GM19328 (cell line): ENCODE measurements at regions not wholly inside any gene's neighbourhood (a gene's known extent, or its start where the extent isn't known, plus 50 kb on each side); places are given as distances from the start of the nearest gene placed in this dataset.
"Not testable (repeated sequence)": the region's sequence is repeated elsewhere in the genome, so short reads cannot be mapped to it uniquely, and the experiment has no call there.

Experiments used
- ATAC-seq: cut with Tn5 transposase; IDR thresholded peaks from one replicate; pipeline ENCODE4 v1.9.1; 2021; ENCODE audit warnings: mild to moderate bottlenecking, moderate library complexity; ENCODE audit not compliant: unreplicated experiment

DNA sequence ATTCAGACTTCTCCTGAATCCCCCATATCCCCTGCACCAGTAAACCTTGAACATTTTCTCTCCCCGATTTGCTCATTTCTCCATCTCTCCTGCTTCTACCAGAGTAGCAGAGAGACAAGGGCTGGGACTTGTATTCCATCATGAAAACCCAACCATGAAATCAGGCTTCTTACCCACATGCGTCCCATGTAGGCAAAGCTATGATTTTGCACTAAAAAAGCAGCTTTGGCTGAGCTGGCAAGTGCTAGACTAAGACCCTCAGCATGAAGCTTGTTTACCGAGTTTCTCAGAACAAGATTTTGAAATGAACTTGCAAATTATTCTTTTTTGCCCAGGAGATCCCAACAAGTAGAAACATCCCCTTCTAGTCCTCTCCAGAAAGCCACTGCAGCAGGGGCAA lies 80.3 kb upstream of the RFLNA start:
- no peak for ATAC-seq

DNA sequence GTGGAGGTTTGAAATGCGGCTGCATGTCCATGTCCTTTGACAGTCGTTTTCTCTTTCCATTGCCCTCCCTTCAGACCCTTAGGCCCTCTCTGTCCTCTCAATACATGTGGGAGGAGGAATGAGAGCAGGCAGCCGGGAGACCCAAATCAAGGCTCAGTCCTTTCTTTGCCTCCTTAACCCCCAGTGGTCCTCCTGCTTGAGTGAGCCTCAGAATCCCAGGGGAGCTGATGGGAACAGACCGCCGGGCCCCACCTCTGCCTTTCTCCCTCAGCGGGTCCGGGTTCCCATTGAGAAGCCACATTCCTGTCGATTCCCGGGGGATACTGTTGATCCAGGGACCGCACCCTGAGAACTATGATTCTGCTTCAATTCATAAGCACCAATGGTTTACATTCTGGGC lies 77.9 kb upstream of the RFLNA start:
- ATAC-seq, result no peak

DNA sequence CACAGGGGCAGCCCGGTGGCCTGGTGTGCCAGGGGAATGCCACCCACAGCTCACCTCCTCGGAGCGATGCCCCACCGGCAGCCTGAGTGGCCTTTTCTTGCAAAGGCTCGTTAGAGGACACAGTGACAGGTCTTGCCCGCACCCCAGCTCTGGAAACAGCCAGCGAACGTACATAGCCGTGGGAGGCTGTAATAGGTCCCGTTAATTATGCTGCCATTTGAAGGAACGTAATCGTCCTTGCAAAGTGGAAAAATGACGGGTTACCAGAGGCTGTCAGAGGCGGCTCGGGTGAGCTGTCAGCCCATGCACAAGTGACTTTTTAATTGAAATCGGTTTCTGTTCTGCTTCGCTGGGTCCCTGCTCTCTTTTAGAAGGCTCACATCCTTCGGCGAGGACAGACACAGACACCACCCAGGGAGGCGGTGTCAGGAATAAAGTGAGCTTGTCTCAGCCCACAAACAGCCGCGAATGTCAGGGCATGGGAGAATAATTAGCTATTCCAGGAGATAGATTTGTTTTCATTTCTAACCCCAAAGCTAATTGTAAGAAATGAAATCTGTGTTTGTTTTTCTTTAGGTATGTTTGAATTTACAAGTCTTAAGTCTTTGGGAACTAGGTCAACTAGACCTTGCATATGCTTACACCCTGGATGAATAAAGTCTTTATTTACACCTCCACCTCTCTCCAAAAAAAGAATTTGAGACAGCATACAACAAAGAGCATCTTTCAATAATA lies 77.2 kb upstream of the RFLNA start:
- no peak for ATAC-seq

DNA sequence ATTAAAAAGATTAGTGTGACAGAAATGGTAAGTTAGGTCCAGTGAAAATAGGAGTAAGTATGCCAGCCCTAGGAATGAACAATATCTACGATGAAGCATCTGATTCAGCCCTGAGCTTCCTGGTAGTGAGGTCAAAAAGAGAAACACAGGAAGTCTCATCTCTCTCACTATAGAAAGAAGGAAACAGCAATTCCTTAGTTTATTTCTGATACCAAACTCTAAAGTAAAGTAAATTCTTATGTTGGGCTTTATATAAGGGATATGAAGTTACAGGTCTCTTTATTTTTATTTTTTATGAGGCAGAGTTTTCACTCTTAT lies 76.7 kb upstream of the RFLNA start:
- ATAC-seq, result no peak

DNA sequence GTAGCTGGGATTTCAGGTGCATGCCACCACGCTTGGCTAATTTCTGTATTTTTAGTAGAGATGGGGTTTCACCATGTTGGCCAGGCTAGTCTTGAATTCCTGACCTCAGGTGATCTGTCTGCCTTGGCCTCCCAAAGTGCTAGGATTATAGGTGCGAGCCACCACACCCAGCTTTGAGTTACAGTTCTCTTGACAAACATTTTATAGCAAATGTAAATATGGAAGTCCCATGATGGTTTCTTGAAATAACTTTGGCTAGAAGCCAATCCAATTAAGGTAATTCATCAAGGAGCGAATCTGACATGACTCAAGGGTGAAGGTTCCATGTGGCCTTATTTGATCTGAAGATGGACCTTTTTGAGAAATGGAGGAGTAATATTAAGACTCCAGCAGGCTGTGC lies 76.2 kb upstream of the RFLNA start:
- not testable (repeated sequence) for ATAC-seq

DNA sequence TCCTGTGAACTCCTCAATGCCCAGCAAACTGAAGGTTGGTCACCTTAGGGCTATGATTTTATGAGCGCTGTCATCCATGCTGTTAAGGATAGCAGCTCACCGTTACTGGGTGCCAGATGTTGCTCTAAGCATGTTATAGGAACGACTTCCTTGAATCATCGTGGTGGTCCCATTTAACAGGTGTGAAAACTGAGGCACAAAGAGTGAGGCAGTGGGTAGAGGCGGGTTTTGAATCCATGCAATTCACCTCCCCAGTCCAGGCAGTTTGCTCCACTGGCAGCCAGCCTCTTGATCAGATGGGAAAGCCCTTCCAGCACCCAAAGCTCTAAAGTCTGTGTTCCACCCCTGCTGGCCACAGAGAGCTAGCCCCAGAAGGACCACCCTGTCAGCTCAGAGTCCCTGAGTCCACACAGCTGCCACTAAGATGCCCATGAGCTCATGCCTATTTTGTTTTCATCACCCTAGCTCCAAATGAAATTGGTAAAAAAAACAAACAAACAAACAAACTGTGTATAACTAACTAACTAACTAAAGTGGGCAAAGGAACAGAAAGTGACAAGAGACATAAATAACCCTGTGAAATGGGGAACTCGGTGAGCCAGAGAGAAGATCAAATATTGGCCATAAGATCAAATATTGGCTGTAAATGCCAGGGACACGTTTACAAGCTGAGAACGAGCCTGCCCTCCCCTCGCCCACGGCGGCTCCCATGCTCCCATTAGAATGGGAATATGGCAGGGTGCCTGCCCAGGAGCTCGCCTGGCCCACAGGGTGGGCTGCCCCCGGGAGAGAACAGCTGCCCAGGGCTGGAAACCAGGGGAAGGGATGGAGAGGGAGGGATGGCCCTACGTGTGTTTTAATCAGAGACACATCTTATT lies 72.3 kb upstream of the RFLNA start:
- no peak for ATAC-seq

DNA sequence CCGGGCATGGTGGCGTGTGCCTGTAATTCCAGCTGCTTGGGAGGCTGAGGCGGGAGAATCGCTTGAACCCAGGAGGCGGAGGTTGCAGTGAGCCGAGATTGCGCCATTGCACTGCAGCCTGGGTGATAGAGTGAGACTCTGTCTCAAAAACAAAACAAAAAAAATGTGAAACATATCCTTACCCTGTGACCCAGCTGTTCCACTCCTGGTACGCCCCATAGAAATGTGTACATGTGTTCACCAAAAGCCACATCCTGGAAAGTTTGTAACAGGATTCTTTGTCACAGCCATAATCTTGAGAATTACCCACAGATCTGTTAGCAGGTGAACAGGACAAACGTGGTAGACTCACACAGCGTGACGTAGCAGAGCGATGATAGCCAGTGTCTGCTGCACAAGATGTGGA lies 71.2 kb upstream of the RFLNA start:
- not testable (repeated sequence) for ATAC-seq

DNA sequence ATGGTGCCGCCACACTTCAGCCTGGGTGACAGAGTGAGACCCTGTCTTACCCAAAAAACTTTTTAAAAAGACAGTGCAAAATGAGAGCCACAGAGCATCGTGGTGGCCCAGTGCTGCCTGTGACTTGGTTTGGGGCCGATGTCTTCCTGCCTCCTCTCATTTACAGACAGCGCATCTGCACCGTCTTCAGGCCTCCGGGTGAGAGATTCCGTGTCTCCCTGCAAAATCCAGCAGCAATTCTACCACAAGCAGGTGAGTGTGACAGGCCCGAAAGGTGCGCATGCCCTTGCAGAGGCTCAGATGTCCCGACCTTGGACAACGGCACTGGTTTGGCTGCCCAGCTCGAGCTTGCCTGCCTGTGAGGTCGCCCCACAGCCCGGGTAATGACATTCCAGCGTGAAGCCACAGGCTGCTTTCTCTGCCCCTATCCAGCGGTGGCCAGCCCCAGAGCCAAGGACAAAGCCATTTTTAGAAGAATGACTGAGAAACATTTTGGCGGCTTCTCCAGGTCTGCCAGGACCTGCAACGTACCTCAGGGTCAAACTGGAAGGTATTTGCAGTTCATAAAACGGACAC lies 70.3 kb upstream of the RFLNA start:
- no peak for ATAC-seq

DNA sequence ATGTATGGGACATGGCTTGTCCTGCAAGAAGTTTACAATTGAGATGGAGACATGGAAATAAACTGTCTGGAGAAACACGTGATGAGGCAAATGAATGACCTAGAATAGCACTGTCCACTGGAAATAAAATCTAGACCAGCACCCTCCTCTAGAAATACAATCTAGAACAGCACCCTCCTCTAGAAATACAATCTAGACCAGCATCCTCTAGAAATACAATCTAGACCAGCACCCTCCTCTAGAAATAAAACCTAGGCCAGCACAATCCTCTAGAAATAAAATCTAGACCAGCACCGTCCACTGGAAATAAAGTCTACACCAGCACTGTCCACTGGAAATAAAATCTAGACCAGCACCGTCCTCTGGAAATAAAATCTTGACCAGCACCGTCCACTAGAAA lies 69.2 kb upstream of the RFLNA start:
- no peak for ATAC-seq

DNA sequence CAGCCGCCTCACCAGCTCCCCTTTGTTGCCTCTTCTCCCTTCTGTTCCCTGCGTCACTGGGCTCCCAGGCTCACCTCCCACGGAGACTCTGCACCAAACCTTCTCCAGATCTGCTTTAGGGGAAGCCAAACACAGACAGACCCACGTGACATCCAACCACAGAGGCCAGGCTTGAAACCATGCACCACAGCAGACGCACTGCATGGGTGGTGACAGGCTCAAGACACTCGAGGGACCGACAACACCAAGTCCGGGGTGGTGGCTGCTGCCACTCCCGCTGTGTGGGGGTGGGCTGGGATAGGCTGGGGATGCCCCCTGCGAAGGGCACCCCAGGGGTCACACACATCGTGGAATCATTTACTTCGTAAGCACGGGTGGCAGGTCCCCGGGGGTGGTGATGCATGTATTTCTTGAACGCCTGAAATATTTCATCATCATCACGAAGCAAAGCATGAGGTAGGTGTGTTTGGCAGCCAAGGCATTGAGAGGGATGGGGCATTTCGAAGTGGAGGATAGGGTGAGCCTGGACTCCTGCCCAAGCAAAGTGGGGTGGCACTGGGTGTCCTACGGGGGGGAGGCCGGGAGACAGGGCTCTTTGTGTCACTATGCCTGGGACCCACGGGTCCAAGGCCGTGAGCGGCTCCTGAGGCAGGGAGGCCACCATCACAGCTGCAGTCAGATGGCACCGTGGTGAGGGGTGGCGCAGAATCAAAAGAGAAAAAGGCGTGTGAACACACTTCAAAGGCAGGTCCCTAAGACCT lies 66.8 kb upstream of the RFLNA start:
- no peak for ATAC-seq

DNA sequence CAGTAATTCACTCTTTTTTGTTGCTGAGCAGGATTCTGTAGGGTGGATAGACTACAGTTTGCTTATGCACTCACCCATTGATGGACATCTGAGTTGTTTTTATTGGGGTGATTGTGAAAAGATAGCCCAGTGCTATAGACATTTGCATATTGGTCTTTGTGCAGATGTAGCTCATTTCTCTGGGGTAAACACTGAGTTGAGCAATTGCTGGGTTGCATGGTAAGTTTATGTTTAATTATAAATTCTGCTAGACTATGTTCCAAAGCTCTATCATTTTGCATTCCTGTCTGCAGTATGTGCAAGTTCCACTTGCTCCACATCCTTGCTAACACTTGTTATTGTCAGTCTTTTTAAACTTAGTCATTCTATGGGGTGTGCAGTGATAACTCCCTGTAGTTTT lies 65.4 kb upstream of the RFLNA start:
- no peak for ATAC-seq

DNA sequence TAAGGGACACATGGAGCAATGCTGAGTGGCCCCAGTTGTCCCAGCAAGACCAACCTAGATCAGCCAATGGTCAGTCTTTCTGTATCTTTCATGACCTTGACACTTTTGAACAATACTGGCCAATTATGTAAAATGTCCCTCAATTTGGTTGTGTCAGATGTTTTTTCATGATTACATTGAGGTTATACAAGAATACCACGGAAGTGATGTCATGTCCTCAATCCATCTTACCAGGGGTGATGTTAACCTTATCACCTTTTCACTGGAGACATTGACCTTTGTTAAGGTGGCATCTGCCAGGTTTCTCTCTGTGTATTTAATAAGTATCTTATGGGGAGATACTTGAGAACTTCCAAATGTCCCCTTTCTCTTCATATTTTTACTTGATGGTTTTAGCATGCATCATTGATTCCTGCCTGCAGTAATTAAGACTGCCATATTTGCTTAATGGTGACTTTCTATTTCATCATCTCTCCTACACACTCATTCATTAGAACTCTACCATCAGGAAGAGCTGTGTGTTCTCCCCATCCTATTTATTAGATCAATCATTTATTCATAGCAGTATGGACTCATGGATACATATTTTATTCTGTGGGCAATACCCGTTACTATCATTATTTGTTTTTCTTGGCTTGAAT lies 64.7 kb upstream of the RFLNA start:
- no peak for ATAC-seq

DNA sequence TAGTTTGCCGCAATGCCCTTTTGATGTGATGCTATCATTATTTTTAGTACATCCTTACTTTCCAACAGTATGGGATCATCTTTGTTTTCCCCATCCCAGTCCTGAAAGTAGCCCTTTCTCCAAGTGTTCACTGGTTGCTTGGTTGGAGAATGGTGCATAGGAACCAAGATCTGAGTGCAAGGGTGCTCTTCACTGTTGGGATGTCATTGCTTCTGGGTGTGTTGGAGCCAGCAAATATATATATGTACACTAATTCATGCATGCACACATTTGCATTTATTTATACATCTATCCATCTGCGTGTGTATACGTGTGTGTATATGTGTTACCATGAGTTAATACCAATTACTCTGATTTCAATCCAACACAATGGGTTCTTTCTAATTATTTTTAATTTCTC lies 64.1 kb upstream of the RFLNA start:
- no peak for ATAC-seq

DNA sequence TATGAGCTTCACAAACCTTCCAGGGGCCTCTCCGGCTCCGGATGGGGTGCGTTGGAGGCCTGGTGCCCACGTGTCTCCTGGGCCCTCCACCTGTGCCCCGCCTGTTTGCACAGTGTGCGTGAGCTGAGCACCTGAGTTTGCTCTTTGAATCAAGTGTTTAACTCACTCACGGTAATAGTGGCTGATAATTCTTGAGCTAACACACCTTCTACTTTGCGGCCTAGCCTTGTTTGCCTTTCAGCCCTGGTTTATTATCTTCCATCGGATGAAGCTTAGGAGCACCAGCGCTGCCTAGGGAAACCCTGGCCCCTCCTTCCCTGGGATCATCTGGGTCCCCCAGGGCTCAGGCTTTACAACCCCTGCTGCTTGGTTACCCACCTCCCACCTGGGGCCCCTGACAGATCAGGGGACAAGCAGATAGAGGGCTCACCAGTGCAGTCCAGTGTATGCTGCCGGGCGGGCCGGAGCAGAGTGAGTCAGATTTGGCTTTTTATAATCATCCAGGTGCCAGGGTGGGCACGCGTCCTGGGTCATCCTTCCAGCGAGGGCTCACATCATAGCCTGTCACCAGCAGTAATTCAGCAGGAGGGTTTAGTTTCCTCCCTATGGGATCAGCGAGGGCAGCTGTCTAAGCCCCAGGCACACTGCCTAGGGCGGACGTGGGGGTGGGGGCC lies 62.8 kb upstream of the RFLNA start:
- no peak for ATAC-seq

DNA sequence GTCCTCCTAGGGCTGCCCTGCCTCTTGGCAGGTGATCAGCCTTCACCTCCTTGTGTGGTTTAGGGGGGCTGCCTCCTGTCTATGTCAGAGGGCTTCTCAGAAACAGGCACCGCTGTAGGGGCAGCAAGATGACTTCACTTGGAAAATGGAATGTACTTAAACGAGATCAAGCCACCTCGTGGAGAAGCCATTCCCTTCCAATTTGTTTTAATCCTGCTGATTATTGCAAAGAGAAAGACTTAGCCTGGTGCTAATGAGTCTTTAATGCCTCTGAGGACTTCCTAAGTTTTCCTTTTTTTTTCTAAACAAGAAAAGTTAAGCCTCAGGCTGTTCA lies 62.3 kb upstream of the RFLNA start:
- ATAC-seq, result no peak

DNA sequence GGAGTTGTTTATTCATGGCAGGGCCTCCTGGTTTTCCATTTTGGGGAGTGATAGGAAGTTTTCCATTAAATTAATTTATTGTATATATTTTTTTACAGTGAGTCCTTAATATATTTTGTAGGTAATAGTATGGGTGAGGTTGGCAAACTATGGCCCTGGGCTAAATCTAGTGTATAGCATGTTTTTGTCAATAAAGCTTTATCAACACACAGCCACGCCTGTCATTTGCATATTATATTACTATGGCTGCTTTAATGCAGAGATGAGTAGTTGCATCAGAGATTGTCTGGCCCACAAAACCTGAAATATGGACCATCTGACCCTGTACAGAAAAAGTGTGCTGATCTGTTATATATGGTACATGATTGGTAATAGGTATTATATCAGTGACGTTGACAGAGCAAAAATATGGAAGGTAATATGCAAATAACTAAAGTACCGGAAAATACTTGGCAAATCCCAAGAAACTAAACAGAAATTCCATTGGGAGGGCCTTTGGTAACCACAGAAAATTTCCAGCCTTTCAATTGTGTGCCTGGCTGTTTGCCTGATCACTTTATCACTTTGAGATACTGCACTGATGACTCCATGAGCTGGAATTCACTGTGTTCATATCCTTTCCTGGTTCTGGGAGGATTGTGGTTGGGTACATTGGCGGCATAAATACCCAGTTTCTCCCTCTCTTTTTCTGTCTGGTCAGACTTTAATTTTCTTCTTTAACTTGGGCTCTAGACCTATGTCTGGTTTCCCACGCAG lies 61.7 kb upstream of the RFLNA start:
- no peak for ATAC-seq

DNA sequence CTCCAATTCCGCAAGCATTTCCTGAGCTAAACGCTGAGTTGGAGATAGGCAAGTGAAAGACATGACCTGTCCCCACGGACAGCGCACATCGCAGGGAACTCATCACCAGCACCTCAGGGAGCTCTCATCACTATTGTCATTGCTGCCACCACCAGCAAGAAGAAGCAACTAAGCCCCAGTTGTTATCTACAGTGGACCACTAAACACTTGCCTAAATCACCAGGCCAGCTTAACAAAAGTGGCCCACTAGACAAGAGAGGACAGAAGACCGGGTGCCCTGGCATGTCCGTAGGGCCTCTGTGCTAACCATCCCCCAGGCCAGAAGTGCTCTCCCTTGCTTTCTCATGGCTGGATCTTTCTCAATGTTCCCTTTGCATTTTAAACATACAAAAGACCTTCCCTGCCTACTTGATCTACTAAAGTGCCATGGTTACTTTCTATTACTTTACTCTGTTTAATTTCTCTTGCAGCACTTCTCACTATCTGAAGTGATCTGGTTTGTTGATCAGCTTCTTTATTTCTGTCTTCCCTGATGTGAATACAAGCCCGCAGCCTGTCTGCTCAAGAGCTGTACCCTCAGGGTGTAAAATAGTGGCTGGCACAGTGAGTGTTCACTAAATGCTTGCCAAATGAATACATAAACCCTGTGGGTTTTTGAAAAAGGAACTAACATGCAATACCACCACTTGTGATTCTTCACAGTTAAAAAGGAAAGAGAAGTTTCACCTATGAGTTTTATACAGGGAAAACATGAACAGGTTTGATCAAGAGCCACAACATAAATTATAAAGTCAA lies 60.9 kb upstream of the RFLNA start:
- no peak for ATAC-seq

DNA sequence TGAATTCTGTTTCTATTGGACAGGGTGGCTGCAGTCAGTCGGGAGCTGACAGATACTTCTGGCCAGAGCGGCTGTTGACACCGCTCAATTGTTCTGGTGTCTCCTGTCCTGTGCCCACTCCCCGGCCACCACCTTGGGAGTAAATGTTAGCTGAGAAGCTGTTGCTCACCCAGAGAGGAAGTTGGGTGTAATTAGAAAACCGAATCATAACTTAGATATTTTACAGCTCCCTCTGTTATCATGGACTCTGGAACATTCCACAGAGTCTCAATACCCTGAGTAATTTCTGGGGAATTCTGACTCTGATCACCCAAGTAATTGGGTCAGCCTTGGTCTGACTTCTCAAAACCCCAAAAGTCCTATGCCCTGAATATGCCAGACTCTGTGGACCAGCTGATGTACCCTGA lies 58.3 kb upstream of the RFLNA start:
- no peak for ATAC-seq

DNA sequence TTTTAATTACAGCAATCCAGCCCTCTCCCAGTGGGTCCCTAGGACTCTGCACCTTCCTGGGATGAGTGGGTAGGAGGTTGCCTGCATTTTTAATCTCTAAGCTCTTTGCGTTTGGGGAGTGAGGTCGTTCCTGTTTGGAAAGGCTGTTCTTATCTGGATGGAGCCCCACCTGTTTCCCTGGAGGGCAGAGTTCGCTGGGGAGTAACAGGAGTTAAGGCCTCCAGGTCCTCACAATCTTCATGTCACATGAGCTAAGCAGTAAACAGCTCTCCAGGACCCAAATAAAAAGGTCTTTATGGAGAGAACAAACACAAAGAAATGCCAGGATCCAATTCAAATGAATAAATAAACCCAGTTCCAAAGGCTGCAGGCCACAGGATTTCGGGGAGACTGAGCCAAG lies 56.0 kb upstream of the RFLNA start:
- no peak for ATAC-seq
